NCI-H524 (cell line): ENCODE measurements at regions not wholly inside any gene's neighbourhood (a gene's known extent, or its start where the extent isn't known, plus 50 kb on each side); places are given as distances from the start of the nearest gene placed in this dataset.
"Not testable (repeated sequence)": the region's sequence is repeated elsewhere in the genome, so short reads cannot be mapped to it uniquely, and the experiment has no call there.

Experiments used
- DNase-seq, 2 experiments: peaks; one replicate each; lab custom pipeline; 2025; lab: John Stamatoyannopoulos, UW

GRCh38 chr6:155690820-155691219 is 235.2 kb upstream of the NOX3 start:
- DNase-seq = no peak

- DNase-seq = no peak
These were observed 232.0 kb upstream of the NOX3 start for GRCh38 chr6:155687645-155688044.

GRCh38 chr6:155684416-155685196 is 229.0 kb upstream of the NOX3 start:
- no peak for DNase-seq

GRCh38 chr6:155678361-155678760 is 222.7 kb upstream of the NOX3 start:
- DNase-seq = peak in 1 of 2 experiments; percentile 65

GRCh38 chr6:155676346-155676745 is 220.7 kb upstream of the NOX3 start:
- DNase-seq = no peak

- DNase-seq = no peak
These were observed 215.0 kb upstream of the NOX3 start for GRCh38 chr6:155670655-155671054.

- DNase-seq = no peak
These were observed 204.8 kb upstream of the NOX3 start for GRCh38 chr6:155660251-155660977.

GRCh38 chr6:155656024-155656423 is 200.4 kb upstream of the NOX3 start:
- no peak for DNase-seq

- DNase-seq = no peak
These were observed 198.8 kb upstream of the NOX3 start for GRCh38 chr6:155654474-155654873.

- DNase-seq = no peak
These were observed 192.7 kb upstream of the NOX3 start for GRCh38 chr6:155648301-155648700.

GRCh38 chr6:155647354-155647753 is 191.7 kb upstream of the NOX3 start:
- no peak for DNase-seq

- no peak for DNase-seq
These were observed 190.8 kb upstream of the NOX3 start for GRCh38 chr6:155646443-155646842.

- DNase-seq = no peak
These were observed 189.7 kb upstream of the NOX3 start for GRCh38 chr6:155645325-155645724.

- DNase-seq = no peak
These were observed 186.0 kb upstream of the NOX3 start for GRCh38 chr6:155641603-155642002.

GRCh38 chr6:155638200-155638599 is 182.6 kb upstream of the NOX3 start:
- no peak for DNase-seq

- DNase-seq = no peak
These were observed 179.8 kb upstream of the NOX3 start for GRCh38 chr6:155635416-155635815.

- no peak for DNase-seq
These were observed 174.4 kb upstream of the NOX3 start for GRCh38 chr6:155630085-155630484.

GRCh38 chr6:155629652-155630051 is 174.0 kb upstream of the NOX3 start:
- no peak for DNase-seq

GRCh38 chr6:155628306-155628705 is 172.7 kb upstream of the NOX3 start:
- DNase-seq = no peak

- DNase-seq = not testable (repeated sequence)
These were observed 172.1 kb upstream of the NOX3 start for GRCh38 chr6:155627722-155628212.

- DNase-seq = no peak
These were observed 168.0 kb upstream of the NOX3 start for GRCh38 chr6:155623450-155624178.

- no peak for DNase-seq
These were observed 159.0 kb upstream of the NOX3 start for GRCh38 chr6:155614606-155615005.

- DNase-seq = no peak
These were observed 156.1 kb upstream of the NOX3 start for GRCh38 chr6:155611742-155612141.
